OCI-LY1 (cell line): ENCODE measurements at regions not wholly inside any gene's neighbourhood (a gene's known extent, or its start where the extent isn't known, plus 50 kb on each side); places are given as distances from the start of the nearest gene placed in this dataset.

Experiments used
- EZH2 ChIP-seq: fragments of 200-600 bp; sonication (generic), shearing (Covaris generic); IDR thresholded peaks from 2 replicates; pipeline ENCODE4 v1.8.0; 2017; ENCODE audit warnings: borderline replicate concordance, mixed run types, mild to moderate bottlenecking, antibody characterized with exemption, low read length, moderate library complexity, mixed read lengths
- TF ChIP-seq, protein P1 (sequence below): fragments of 200-600 bp; sonication (generic), shearing (Covaris generic); IDR thresholded peaks from 2 replicates; pipeline ENCODE4 v1.5.1; 2017; ENCODE audit warnings: mild to moderate bottlenecking, antibody characterized with exemption, low read length, moderate library complexity, mixed read lengths

DNA sequence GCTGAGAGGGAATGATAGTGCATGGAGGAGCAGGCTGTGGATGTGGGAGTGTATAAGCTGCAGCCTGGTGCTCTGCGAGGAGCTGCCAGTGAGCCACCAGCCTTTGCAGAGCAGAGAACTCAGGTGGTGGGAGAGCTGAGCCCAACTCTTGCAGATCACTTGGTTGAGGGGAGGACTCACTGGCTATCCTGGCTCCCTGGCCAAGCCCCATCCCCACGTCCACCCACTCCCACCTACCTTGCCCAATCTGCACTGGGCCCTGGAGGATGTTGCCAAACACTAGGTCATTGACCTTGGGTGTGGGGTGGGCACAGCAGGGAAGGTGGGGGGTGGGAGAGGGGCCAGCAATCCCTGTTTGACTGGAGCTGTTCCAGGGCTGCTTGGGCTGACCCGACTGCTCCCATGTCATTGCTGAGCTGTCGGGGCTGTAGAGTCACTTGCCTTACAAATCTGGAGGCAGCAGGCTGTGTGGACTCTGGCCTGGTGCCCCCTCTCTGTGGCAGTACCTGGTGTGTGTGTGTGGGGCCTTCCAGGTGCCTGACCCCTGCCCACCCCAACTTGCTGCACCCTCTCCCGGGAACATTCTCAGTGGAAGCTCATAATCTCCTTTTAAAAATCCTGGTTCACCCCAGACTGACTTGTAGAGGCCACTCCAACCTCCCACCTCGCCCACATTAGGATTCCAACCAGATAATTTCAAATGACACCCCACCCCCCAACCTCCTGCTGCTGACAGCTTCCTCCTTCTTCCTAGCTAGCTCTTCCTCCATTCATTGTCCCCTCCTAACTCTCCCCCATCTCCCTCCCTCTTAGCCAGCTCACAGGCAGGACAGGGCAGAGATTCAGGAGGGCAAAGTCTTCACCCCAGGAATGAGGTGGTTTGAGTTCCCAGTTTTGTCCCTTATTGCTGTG is 162.3 kb downstream of the MRPL14 start:
- TF ChIP-seq, protein P1, sequence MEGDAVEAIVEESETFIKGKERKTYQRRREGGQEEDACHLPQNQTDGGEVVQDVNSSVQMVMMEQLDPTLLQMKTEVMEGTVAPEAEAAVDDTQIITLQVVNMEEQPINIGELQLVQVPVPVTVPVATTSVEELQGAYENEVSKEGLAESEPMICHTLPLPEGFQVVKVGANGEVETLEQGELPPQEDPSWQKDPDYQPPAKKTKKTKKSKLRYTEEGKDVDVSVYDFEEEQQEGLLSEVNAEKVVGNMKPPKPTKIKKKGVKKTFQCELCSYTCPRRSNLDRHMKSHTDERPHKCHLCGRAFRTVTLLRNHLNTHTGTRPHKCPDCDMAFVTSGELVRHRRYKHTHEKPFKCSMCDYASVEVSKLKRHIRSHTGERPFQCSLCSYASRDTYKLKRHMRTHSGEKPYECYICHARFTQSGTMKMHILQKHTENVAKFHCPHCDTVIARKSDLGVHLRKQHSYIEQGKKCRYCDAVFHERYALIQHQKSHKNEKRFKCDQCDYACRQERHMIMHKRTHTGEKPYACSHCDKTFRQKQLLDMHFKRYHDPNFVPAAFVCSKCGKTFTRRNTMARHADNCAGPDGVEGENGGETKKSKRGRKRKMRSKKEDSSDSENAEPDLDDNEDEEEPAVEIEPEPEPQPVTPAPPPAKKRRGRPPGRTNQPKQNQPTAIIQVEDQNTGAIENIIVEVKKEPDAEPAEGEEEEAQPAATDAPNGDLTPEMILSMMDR, result no peak
- no peak for TF ChIP-seq EZH2
